Karpas-422 (cell line): ENCODE measurements at regions not wholly inside any gene's neighbourhood (a gene's known extent, or its start where the extent isn't known, plus 50 kb on each side); places are given as distances from the start of the nearest gene placed in this dataset.

Experiments
- DNase-seq: peaks from one replicate; pipeline ENCODE4 v3.0.0-alpha.2; 2015
- H2AFZ ChIP-seq: fragments of 200-600 bp; sonication (generic); 2 replicates; pipeline ENCODE4 v1.6.1; 2014; ENCODE audit warnings: antibody characterized with exemption, low read length, mixed read lengths
- H3K27ac ChIP-seq: fragments of 200-600 bp; sonication (generic); 2 replicates; pipeline ENCODE4 v1.5.1; 2014; ENCODE audit warnings: mild to moderate bottlenecking, low read length, moderate library complexity
- H3K27me3 ChIP-seq: fragments of 200-600 bp; sonication (generic); 2 replicates; pipeline ENCODE4 v1.6.1; 2014; ENCODE audit warnings: low read length, mixed read lengths
- H3K36me3 ChIP-seq: fragments of 200-600 bp; sonication (generic); 2 replicates; pipeline ENCODE4 v1.6.1; 2014; ENCODE audit warnings: low read length, mixed read lengths; ENCODE audit not compliant: insufficient read depth
- H3K4me1 ChIP-seq: fragments of 200-600 bp; sonication (generic); 2 replicates; pipeline ENCODE4 v1.6.1; 2014; ENCODE audit warnings: mild to moderate bottlenecking, low read length, mixed read lengths
- H3K4me2 ChIP-seq: fragments of 200-600 bp; sonication (generic); 2 replicates; pipeline ENCODE4 v1.6.1; 2014; ENCODE audit warnings: low read length, low read depth, mild to moderate bottlenecking; ENCODE audit not compliant: poor library complexity, severe bottlenecking
- H3K4me3 ChIP-seq: fragments of 200-600 bp; sonication (generic); 2 replicates; pipeline ENCODE4 v1.5.1; 2014; ENCODE audit warnings: mild to moderate bottlenecking, antibody characterized with exemption, low read length, mixed read lengths
- H3K79me2 ChIP-seq: fragments of 200-600 bp; sonication (generic); 2 replicates; pipeline ENCODE4 v1.6.1; 2014; ENCODE audit warnings: mild to moderate bottlenecking, low read length, mixed read lengths
- H3K9ac ChIP-seq: fragments of 200-600 bp; sonication (generic); 2 replicates; pipeline ENCODE4 v1.6.0; 2014; ENCODE audit warnings: low read length
- H3K9me2 ChIP-seq: fragments of 200-600 bp; sonication (generic), shearing (Covaris generic); replicated peaks from 2 replicates; pipeline ENCODE4 v1.6.0; 2014; ENCODE audit warnings: mild to moderate bottlenecking, low read length, moderate library complexity; ENCODE audit not compliant: insufficient read depth
- H3K9me3 ChIP-seq: fragments of 300-700, 200-600 bp; sonication (generic); 2 replicates; pipeline ENCODE4 v1.6.1; 2014; ENCODE audit warnings: low read length, mixed read lengths
- H4K20me1 ChIP-seq: fragments of 200-600 bp; sonication (generic); 2 replicates; pipeline ENCODE4 v1.6.1; 2014; ENCODE audit warnings: mild to moderate bottlenecking, antibody characterized with exemption, low read length, low read depth; ENCODE audit not compliant: insufficient read depth

GRCh38 chr22:27626675-27627443, 174.7 kb downstream of the MN1 start:
- Histone ChIP-seq H3K4me1 (no peaks in the 10 kb centered on the region), H3K4me3 (no peak overlapping the region), H3K9me3 (no peaks in the 10 kb centered on the region), H4K20me1 (no peaks in the 10 kb centered on the region), H3K79me2 (no peaks in the 10 kb centered on the region), H3K9ac (no peak overlapping the region), H3K27me3 (no peaks in the 10 kb centered on the region), H3K9me2 (no peaks in the 10 kb centered on the region), H3K4me2 (no peak overlapping the region), H2AFZ (no peak overlapping the region), H3K27ac (no peak overlapping the region), H3K36me3 (no peaks in the 10 kb centered on the region)
- no peak for DNase-seq

- no peak overlapping the region for H3K4me2 ChIP-seq
Observed at GRCh38 chr22:27627444-27627833, 174.1 kb downstream of the MN1 start.

GRCh38 chr22:27627901-27628300, 173.7 kb downstream of the MN1 start:
- no peak overlapping the region for H3K9ac ChIP-seq
- H3K9me3 ChIP-seq, result no peaks in the 10 kb centered on the region
- H3K4me1 ChIP-seq, result no peaks in the 10 kb centered on the region
- H3K9me2 ChIP-seq, result no peaks in the 10 kb centered on the region
- DNase-seq, result no peak
- H3K27ac ChIP-seq, result no peak overlapping the region
- H3K79me2 ChIP-seq, result no peaks in the 10 kb centered on the region
- no peaks in the 10 kb centered on the region for H4K20me1 ChIP-seq
- H2AFZ ChIP-seq, result no peak overlapping the region
- no peak overlapping the region for H3K4me3 ChIP-seq
- no peaks in the 10 kb centered on the region for H3K36me3 ChIP-seq
- no peaks in the 10 kb centered on the region for H3K27me3 ChIP-seq
- H3K4me2 ChIP-seq, result no peak overlapping the region

More at GRCh38 chr22:27627444-27627833, 174.1 kb downstream of the MN1 start:
- H3K27ac ChIP-seq, result no peak overlapping the region
- no peaks in the 10 kb centered on the region for H3K9me3 ChIP-seq
- no peaks in the 10 kb centered on the region for H3K79me2 ChIP-seq
- H3K4me3 ChIP-seq, result no peak overlapping the region
- peak; percentile 51 for DNase-seq
- H3K36me3 ChIP-seq, result no peaks in the 10 kb centered on the region
- H3K27me3 ChIP-seq, result no peaks in the 10 kb centered on the region
- H3K4me1 ChIP-seq, result no peaks in the 10 kb centered on the region
- no peaks in the 10 kb centered on the region for H3K9me2 ChIP-seq
- no peak overlapping the region for H3K9ac ChIP-seq
- no peak overlapping the region for H2AFZ ChIP-seq
- no peaks in the 10 kb centered on the region for H4K20me1 ChIP-seq

GRCh38 chr22:27628341-27628740, 173.2 kb downstream of the MN1 start:
- no peak overlapping the region for H3K4me3 ChIP-seq
- H4K20me1 ChIP-seq, result no peaks in the 10 kb centered on the region
- no peaks in the 10 kb centered on the region for H3K4me1 ChIP-seq
- no peaks in the 10 kb centered on the region for H3K27me3 ChIP-seq
- no peaks in the 10 kb centered on the region for H3K79me2 ChIP-seq
- H3K27ac ChIP-seq, result no peak overlapping the region
- H3K9me3 ChIP-seq, result no peaks in the 10 kb centered on the region
- no peak for DNase-seq
- H3K36me3 ChIP-seq, result no peaks in the 10 kb centered on the region
- no peaks in the 10 kb centered on the region for H3K9me2 ChIP-seq
- no peak overlapping the region for H2AFZ ChIP-seq
- no peak overlapping the region for H3K4me2 ChIP-seq
- H3K9ac ChIP-seq, result no peak overlapping the region

GRCh38 chr22:27628891-27629631, 172.5 kb downstream of the MN1 start:
- no peak overlapping the region for H3K27ac ChIP-seq
- no peaks in the 10 kb centered on the region for H3K4me1 ChIP-seq
- no peaks in the 10 kb centered on the region for H3K27me3 ChIP-seq
- no peak for DNase-seq
- H2AFZ ChIP-seq, result no peak overlapping the region
- H3K4me2 ChIP-seq, result no peak overlapping the region
- no peaks in the 10 kb centered on the region for H3K9me2 ChIP-seq
- no peaks in the 10 kb centered on the region for H3K9me3 ChIP-seq
- no peak overlapping the region for H3K9ac ChIP-seq
- no peak overlapping the region for H3K4me3 ChIP-seq
- H4K20me1 ChIP-seq, result no peaks in the 10 kb centered on the region
- no peaks in the 10 kb centered on the region for H3K79me2 ChIP-seq
- no peaks in the 10 kb centered on the region for H3K36me3 ChIP-seq

GRCh38 chr22:27629908-27630673, 171.5 kb downstream of the MN1 start:
- Histone ChIP-seq H2AFZ (no peak overlapping the region), H3K27me3 (no peaks in the 10 kb centered on the region), H3K4me1 (no peaks in the 10 kb centered on the region), H4K20me1 (no peaks in the 10 kb centered on the region), H3K4me2 (no peak overlapping the region), H3K27ac (no peak overlapping the region), H3K9me3 (no peaks in the 10 kb centered on the region), H3K79me2 (no peaks in the 10 kb centered on the region), H3K36me3 (no peaks in the 10 kb centered on the region), H3K4me3 (no peak overlapping the region), H3K9ac (no peak overlapping the region), H3K9me2 (no peaks in the 10 kb centered on the region)
- no peak for DNase-seq

GRCh38 chr22:27630754-27631153, 170.8 kb downstream of the MN1 start:
- H3K9me2 ChIP-seq, result no peaks in the 10 kb centered on the region
- no peaks in the 10 kb centered on the region for H3K27me3 ChIP-seq
- H3K79me2 ChIP-seq, result no peaks in the 10 kb centered on the region
- H3K9me3 ChIP-seq, result no peaks in the 10 kb centered on the region
- H3K9ac ChIP-seq, result no peak overlapping the region
- no peak overlapping the region for H3K4me3 ChIP-seq
- no peaks in the 10 kb centered on the region for H4K20me1 ChIP-seq
- no peak for DNase-seq
- no peak overlapping the region for H3K27ac ChIP-seq
- no peaks in the 10 kb centered on the region for H3K4me1 ChIP-seq
- H2AFZ ChIP-seq, result no peak overlapping the region
- no peaks in the 10 kb centered on the region for H3K36me3 ChIP-seq
- no peak overlapping the region for H3K4me2 ChIP-seq

GRCh38 chr22:27631641-27632040, 169.9 kb downstream of the MN1 start:
- no peaks in the 10 kb centered on the region for H3K36me3 ChIP-seq
- no peak overlapping the region for H3K4me2 ChIP-seq
- no peak for DNase-seq
- no peaks in the 10 kb centered on the region for H3K4me1 ChIP-seq
- no peaks in the 10 kb centered on the region for H4K20me1 ChIP-seq
- H3K4me3 ChIP-seq, result no peak overlapping the region
- no peak overlapping the region for H2AFZ ChIP-seq
- no peaks in the 10 kb centered on the region for H3K9me3 ChIP-seq
- no peaks in the 10 kb centered on the region for H3K79me2 ChIP-seq
- no peaks in the 10 kb centered on the region for H3K27me3 ChIP-seq
- H3K27ac ChIP-seq, result no peak overlapping the region
- H3K9ac ChIP-seq, result no peak overlapping the region
- H3K9me2 ChIP-seq, result no peaks in the 10 kb centered on the region
